Tibial nerve (tissue), 4 donors: ENCODE measurements at regions not wholly inside any gene's neighbourhood (a gene's known extent, or its start where the extent isn't known, plus 50 kb on each side); places are given as distances from the start of the nearest gene placed in this dataset.

ENCODE experiments used
- DNase-seq, 2 donors: peaks; one replicate each; pipeline ENCODE4 v3.0.0-alpha.2; 2019; ENCODE audit warnings: low spot score in 2 of 2
- H3K27ac ChIP-seq, 4 donors: fragments of 200-600 bp; sonication (generic) in 3 of 4; one replicate each; pipeline ENCODE4 v1.5.1; 2017 to 2019; ENCODE audit warnings: mild to moderate bottlenecking in 1 of 4
- H3K27me3 ChIP-seq, 2 donors: fragments of 200-600 bp; sonication (generic) in 1 of 2; one replicate each; pipeline versions ENCODE4 v1.5.1 to v1.6.0; 2017 to 2019
- H3K36me3 ChIP-seq, 3 donors: fragments of 200-600 bp; sonication (generic); one replicate each; pipeline ENCODE4 v1.5.1; 2018 to 2019
- H3K4me1 ChIP-seq, 4 donors: fragments of 200-600 bp; sonication (generic) in 3 of 4; one replicate each; pipeline ENCODE4 v1.5.1; 2017 to 2019
- H3K4me3 ChIP-seq, 4 donors: fragments of 200-600 bp; sonication (generic) in 3 of 4; one replicate each; pipeline ENCODE4 v1.5.1; 2017 to 2019; ENCODE audit warnings: mild to moderate bottlenecking in 1 of 4, moderate library complexity in 1 of 4
- H3K9me3 ChIP-seq, 4 donors: fragments of 200-600 bp; sonication (generic) in 3 of 4; one replicate each; pipeline ENCODE4 v1.5.1; 2017 to 2019
- EP300 ChIP-seq, 2 donors: sonication (generic); formaldehyde crosslinking; IDR thresholded peaks; one replicate each; pipeline ENCODE4 v1.6.1; 2017; ENCODE audit warnings: antibody characterized with exemption in 2 of 2, mild to moderate bottlenecking in 1 of 2
- POLR2A ChIP-seq, 2 donors: fragments of 450-650 bp; IDR thresholded peaks; one replicate each; pipeline ENCODE4 v1.6.1; 2017; ENCODE audit warnings: antibody characterized with exemption in 2 of 2, mild to moderate bottlenecking in 2 of 2, moderate library complexity in 2 of 2
- WGBS, 2 donors: methylation state at CpG; one replicate each; pipeline ENCODE4 v1.1.5; 2018; 5-methylcytosine and 5-hydroxymethylcytosine counted together
- TF ChIP-seq, protein P1 (sequence below), 5 experiments: fragments of 200-600 bp in 3 of 5; fragments of 450-650 bp in 2 of 5; sonication (generic) in 3 of 5; IDR thresholded peaks; one replicate each; pipeline ENCODE4 v1.5.1; 2016 to 2019; ENCODE audit warnings: antibody characterized with exemption in 5 of 5, mild to moderate bottlenecking in 3 of 5, moderate library complexity in 2 of 5

DNA sequence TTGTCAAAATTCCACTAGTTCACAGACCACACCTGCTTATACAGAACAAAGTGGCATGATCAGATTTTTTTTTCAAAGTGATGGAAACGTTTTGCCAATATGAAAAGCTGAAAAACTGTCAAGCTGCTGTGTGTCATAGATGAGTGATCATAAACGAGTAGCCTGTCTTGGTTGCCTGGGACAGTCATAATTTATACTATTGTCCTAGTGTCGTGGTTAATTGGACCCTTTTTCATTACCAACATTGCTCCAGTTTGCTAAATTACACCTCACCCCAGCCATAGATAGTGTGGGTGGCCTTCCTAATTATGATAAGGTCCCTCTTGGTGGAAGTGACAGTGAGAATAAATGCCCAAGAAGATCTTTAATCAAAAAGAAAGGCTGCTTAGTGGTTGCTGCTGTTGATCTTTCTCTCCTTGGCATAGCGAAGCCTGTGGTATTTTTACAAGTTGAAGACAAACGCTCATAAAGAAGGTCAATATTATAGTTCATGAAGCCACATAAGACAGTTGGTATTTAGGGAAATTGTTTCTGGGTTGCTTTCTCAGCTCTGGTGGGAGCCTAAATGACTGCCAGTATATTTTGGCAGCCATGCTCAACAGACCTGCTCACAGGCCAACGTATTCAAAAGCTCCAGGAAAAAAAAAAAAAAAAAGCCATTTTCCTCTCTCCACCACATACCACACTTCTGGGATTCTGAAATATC lies 478.1 kb downstream of the PLA2G4A start:
- WGBS, 2 donors = 48 to 50% methylated on average over 6 of the region's 6 CpGs
- Histone ChIP-seq H3K4me1 (no peaks in the 10 kb centered on the region), H3K36me3 (no peaks in the 10 kb centered on the region), H3K27me3 (no peaks in the 10 kb centered on the region), H3K9me3 (no peaks in the 10 kb centered on the region), H3K4me3 (no peak overlapping the region), H3K27ac (no peak overlapping the region)
- no peak for DNase-seq
- TF ChIP-seq POLR2A (IDR thresholded peaks at IDR 0.05) = no peak
- TF ChIP-seq, protein P1, sequence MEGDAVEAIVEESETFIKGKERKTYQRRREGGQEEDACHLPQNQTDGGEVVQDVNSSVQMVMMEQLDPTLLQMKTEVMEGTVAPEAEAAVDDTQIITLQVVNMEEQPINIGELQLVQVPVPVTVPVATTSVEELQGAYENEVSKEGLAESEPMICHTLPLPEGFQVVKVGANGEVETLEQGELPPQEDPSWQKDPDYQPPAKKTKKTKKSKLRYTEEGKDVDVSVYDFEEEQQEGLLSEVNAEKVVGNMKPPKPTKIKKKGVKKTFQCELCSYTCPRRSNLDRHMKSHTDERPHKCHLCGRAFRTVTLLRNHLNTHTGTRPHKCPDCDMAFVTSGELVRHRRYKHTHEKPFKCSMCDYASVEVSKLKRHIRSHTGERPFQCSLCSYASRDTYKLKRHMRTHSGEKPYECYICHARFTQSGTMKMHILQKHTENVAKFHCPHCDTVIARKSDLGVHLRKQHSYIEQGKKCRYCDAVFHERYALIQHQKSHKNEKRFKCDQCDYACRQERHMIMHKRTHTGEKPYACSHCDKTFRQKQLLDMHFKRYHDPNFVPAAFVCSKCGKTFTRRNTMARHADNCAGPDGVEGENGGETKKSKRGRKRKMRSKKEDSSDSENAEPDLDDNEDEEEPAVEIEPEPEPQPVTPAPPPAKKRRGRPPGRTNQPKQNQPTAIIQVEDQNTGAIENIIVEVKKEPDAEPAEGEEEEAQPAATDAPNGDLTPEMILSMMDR (IDR thresholded peaks at IDR 0.05) = no peak
- TF ChIP-seq EP300 (IDR thresholded peaks at IDR 0.05) = no peak

DNA sequence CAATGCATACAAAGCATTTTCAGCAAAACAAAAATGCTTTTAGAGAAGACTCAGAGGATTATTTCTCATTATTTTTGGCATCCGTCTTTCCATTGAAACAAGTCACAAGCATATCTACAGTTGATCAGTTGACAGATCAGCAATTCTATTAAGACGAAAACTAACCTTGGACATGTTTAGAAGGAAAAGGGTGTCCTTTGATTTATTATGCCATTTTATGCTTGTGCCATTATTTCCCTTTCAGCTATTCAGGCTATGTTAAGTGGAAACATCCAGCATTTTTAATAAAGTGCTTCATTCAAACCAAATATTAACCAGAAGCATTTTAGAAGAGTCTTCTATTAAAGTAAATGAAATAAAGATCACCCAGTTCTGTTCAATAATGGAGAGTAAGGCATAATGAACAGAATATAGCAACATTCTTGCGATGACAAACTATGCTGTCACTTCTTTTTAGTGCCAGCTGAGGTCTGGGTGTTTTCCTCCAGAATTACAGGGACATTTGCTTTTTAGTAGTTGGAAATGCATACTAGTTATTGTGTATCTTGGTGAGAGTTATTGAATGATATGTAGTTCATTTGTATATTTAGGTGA lies 481.4 kb downstream of the PLA2G4A start:
- DNase-seq = no peak
- H3K4me3 ChIP-seq = no peak overlapping the region
- TF ChIP-seq, protein P1 (IDR thresholded peaks at IDR 0.05) = no peak
- no peak for TF ChIP-seq EP300 (IDR thresholded peaks at IDR 0.05)
- no peak for TF ChIP-seq POLR2A (IDR thresholded peaks at IDR 0.05)
- 43 to 47% methylated on average over 3 of the region's 3 CpGs for WGBS, 2 donors
- no peaks in the 10 kb centered on the region for H3K27me3 ChIP-seq
- no peaks in the 10 kb centered on the region for H3K36me3 ChIP-seq
- H3K4me1 ChIP-seq = no peaks in the 10 kb centered on the region
- no peaks in the 10 kb centered on the region for H3K9me3 ChIP-seq
- H3K27ac ChIP-seq = no peak overlapping the region

DNA sequence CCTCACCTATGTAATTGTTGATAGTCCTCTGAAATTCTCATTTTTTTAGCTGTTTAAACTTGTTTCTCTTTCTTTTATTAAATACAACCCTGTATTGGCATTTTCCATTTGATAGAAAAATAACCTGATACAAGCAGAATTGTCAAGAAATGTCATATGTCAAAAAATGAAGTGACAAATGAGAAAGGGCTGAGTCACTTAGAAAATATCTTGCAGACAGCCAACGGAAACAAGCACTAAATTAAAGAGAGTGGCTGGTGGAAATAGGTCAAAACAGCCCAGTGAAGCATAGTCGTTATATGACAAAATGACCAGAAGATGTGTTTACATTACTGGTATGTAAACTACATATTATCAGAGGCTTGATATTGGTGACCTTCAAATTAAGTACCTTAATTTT lies 484.4 kb downstream of the PLA2G4A start:
- Histone ChIP-seq H3K36me3 (no peaks in the 10 kb centered on the region), H3K9me3 (no peaks in the 10 kb centered on the region), H3K4me1 (no peaks in the 10 kb centered on the region), H3K4me3 (no peak overlapping the region), H3K27me3 (no peaks in the 10 kb centered on the region), H3K27ac (no peak overlapping the region)
- 23 to 32% methylated on average over 2 of the region's 2 CpGs for WGBS, 2 donors
- TF ChIP-seq, protein P1 (IDR thresholded peaks at IDR 0.05) = no peak
- no peak for TF ChIP-seq EP300 (IDR thresholded peaks at IDR 0.05)
- TF ChIP-seq POLR2A (IDR thresholded peaks at IDR 0.05) = no peak
- DNase-seq = no peak

DNA sequence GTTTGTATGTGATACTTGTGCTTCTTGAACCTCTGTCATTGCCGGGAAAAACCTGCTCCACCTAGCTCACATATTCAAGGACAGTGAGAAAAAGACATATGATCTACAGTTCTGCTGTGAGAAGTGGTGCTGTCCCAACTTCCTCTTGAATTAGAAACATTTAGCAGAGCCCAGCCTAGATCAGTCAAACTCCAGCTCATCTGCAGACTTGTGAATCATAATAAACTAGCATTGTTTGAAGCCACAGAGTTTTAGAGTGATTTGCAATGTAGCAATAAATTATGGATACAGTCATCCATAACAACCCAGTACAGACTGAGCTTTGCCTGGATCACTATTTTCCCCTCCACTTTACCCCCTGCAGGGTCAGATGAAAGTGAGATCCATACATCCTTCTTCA lies 497.8 kb downstream of the PLA2G4A start:
- no peak for DNase-seq
- TF ChIP-seq, protein P1 (IDR thresholded peaks at IDR 0.05) = no peak
- no peak for TF ChIP-seq EP300 (IDR thresholded peaks at IDR 0.05)
- TF ChIP-seq POLR2A (IDR thresholded peaks at IDR 0.05) = no peak
- 92 to 95% methylated on average over 1 of the region's 1 CpG for WGBS, 2 donors
- Histone ChIP-seq H3K4me3 (no peak overlapping the region), H3K4me1 (no peaks in the 10 kb centered on the region), H3K9me3 (no peaks in the 10 kb centered on the region), H3K36me3 (no peaks in the 10 kb centered on the region), H3K27ac (no peak overlapping the region), H3K27me3 (no peaks in the 10 kb centered on the region)

DNA sequence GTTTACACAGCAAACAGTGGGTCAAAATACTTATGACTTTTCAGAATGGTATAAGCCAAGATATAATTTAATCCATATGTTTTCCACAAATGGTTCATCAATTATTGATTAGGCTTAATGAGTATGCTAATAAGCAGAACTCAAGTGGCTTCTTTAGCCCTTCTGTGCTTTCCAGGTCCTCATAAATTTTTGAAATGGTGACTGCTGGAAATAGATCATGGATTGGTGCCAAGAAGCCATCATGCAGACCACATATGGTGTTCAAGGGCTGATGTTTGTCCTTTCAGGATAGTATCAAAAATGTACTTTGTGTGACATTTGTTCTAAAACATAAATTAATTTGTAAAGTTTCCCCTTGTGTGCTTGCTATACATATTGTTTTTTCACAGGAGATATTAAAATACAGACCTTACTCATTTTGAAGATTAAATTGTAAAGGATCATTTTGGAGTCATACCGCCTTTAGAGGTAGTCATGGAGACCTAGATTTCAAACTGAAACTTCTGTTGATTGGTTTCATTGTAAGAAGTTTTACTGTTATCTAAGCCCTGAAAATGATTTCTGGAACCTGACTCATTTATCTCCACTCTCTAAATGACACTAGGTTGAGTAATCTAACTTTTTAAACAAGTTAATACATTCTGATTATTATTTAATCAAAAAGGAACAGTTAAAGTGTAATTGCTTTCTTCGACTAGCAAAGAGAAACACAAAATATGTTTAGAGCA lies 507.9 kb downstream of the PLA2G4A start:
- Histone ChIP-seq H3K27ac (no peak overlapping the region), H3K36me3 (no peaks in the 10 kb centered on the region), H3K4me3 (no peak overlapping the region), H3K9me3 (no peaks in the 10 kb centered on the region), H3K27me3 (no peaks in the 10 kb centered on the region), H3K4me1 (no peaks in the 10 kb centered on the region)
- 84 to 87% methylated on average over 2 of the region's 2 CpGs for WGBS, 2 donors
- TF ChIP-seq EP300 (IDR thresholded peaks at IDR 0.05) = no peak
- TF ChIP-seq, protein P1 (IDR thresholded peaks at IDR 0.05) = no peak
- TF ChIP-seq POLR2A (IDR thresholded peaks at IDR 0.05) = no peak
- DNase-seq = no peak
